HEK293T (cell line): ENCODE measurements at regions not wholly inside any gene's neighbourhood (a gene's known extent, or its start where the extent isn't known, plus 50 kb on each side); places are given as distances from the start of the nearest gene placed in this dataset.
"Not testable (repeated sequence)": the region's sequence is repeated elsewhere in the genome, so short reads cannot be mapped to it uniquely, and the experiment has no call there.

Experiments
- CTCF ChIA-PET: fragments of 350-600 bp; formaldehyde crosslinking; extraction: SDS; loops from one replicate; lab custom pipeline; 2021; ENCODE audit warnings: antibody characterized with exemption, inconsistent platforms; lab: Yijun Ruan, JAX
- POLR2A ChIA-PET: fragments of 350-600 bp; formaldehyde crosslinking; extraction: SDS; loops from one replicate; lab custom pipeline; 2020; ENCODE audit warnings: antibody characterized with exemption, inconsistent platforms; lab: Yijun Ruan, JAX
- DNase-seq: peaks from one replicate; pipeline ENCODE4 v3.0.0; 2012; ENCODE audit warnings: mixed read lengths; ENCODE audit errors: extremely low spot score
- ARNT ChIP-seq: fragments of 450-650 bp; IDR thresholded peaks from 2 replicates; pipeline ENCODE4 v1.6.1; 2017; ENCODE audit warnings: mild to moderate bottlenecking
- BHLHE40 ChIP-seq: fragments of 450-650 bp; IDR thresholded peaks from 2 replicates; pipeline ENCODE4 v1.6.1; 2016; ENCODE audit warnings: mild to moderate bottlenecking, moderate library complexity, borderline replicate concordance
- CTBP1 ChIP-seq: fragments of 450-650 bp; IDR thresholded peaks from 2 replicates; pipeline ENCODE4 v1.6.1; 2016; ENCODE audit warnings: borderline replicate concordance
- ELF4 ChIP-seq: fragments of 450-650 bp; IDR thresholded peaks from 2 replicates; pipeline ENCODE4 v1.6.1; 2017; ENCODE audit warnings: antibody characterized with exemption
- FOXA1 ChIP-seq: fragments of 450-650 bp; IDR thresholded peaks from 2 replicates; pipeline ENCODE4 v1.6.1; 2016; ENCODE audit warnings: mild to moderate bottlenecking
- FOXK2 ChIP-seq: fragments of 450-650 bp; IDR thresholded peaks from 2 replicates; pipeline ENCODE4 v1.6.1; 2016; ENCODE audit warnings: mild to moderate bottlenecking
- FOXM1 ChIP-seq: fragments of 450-650 bp; IDR thresholded peaks from 2 replicates; pipeline ENCODE4 v1.6.1; 2017; ENCODE audit warnings: mild to moderate bottlenecking, borderline replicate concordance
- HDGF ChIP-seq: fragments of 450-650 bp; IDR thresholded peaks from 2 replicates; pipeline ENCODE4 v1.6.1; 2017; ENCODE audit warnings: antibody characterized with exemption, borderline replicate concordance
- L3MBTL2 ChIP-seq: fragments of 450-650 bp; conservative IDR thresholded peaks from 2 replicates; pipeline ENCODE4 v1.6.1; 2016; ENCODE audit warnings: mild to moderate bottlenecking
- LEF1 ChIP-seq: fragments of 450-650 bp; IDR thresholded peaks from 2 replicates; pipeline ENCODE4 v1.6.1; 2017; ENCODE audit warnings: mild to moderate bottlenecking, borderline replicate concordance
- NFRKB ChIP-seq: fragments of 450-650 bp; IDR thresholded peaks from 2 replicates; pipeline ENCODE4 v1.6.1; 2016; ENCODE audit warnings: mild to moderate bottlenecking, moderate library complexity
- SP1 ChIP-seq: fragments of 450-650 bp; IDR thresholded peaks from 2 replicates; pipeline ENCODE4 v1.6.1; 2017
- SUZ12 ChIP-seq: fragments of 450-650 bp; IDR thresholded peaks from 2 replicates; pipeline ENCODE4 v1.6.1; 2016; ENCODE audit warnings: mild to moderate bottlenecking
- TARDBP ChIP-seq: fragments of 450-650 bp; IDR thresholded peaks from 2 replicates; pipeline ENCODE4 v1.6.1; 2016
- ZNF384 ChIP-seq: fragments of 450-650 bp; IDR thresholded peaks from 2 replicates; pipeline ENCODE4 v1.6.1; 2016
- TF ChIP-seq, protein P1 (sequence below): fragments of 450-650 bp; IDR thresholded peaks from 2 replicates; pipeline ENCODE4 v1.6.1; 2016

DNA sequence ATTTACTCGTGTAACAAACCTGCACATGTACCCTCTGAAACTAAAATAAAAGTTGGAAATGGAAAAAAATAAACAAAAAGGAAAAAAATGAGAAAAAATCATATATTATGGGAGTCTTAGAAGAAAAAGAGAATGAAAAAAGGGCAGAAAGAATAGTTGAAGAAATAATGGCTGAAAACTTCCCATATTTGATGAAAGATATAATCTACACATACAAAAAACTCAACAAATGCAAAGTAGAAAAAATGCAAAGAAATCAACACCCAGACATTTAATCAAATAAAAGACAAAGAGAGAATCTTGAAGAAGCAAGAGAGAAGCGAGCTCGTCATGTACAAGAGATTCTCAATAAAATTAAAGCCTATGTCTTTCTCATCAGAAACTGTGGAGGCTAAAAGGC lies 73.8 kb downstream of the SLC25A46 start:
- ChIA-PET CTCF (no interaction called here), POLR2A (no interaction called here)
- no peak for DNase-seq
- TF ChIP-seq ELF4 (no peak), ZNF384 (no peak)

DNA sequence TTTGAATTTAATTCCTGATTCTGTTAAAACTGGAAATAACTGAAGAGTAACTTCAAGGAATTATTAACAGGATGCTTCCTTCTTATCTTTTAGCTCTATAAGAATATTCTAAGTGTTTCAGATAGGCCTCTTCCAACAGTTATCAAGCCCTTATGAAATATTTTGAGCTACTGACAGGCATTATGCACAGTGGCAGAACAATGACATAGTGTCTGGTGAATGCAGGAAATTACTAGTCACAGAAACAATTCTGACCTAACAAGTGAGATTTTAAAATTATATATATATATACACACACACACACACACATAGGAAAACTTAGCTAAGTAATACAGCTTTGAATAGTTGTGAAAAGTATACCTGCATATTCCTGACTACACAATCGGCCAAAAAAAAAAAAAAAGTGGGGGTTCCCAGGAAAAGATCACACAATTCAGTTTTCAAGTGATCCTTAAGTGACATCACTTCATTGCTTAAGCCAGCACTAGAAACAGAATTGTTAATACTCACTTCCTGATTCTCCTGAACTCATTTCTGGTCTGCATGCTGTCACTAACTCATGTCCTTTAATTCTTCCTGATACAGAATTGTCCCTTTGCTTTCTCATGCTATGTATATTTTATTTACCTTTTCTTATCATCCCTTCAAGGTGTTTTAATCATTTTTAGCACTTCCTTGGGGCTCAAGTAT lies 77.3 kb downstream of the SLC25A46 start:
- TF ChIP-seq, protein P1, sequence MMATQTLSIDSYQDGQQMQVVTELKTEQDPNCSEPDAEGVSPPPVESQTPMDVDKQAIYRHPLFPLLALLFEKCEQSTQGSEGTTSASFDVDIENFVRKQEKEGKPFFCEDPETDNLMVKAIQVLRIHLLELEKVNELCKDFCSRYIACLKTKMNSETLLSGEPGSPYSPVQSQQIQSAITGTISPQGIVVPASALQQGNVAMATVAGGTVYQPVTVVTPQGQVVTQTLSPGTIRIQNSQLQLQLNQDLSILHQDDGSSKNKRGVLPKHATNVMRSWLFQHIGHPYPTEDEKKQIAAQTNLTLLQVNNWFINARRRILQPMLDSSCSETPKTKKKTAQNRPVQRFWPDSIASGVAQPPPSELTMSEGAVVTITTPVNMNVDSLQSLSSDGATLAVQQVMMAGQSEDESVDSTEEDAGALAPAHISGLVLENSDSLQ: no peak
- TF ChIP-seq FOXA1 (no peak), SP1 (no peak)
- POLR2A ChIA-PET: no interaction called here
- CTCF ChIA-PET: no interaction called here
- no peak for DNase-seq

DNA sequence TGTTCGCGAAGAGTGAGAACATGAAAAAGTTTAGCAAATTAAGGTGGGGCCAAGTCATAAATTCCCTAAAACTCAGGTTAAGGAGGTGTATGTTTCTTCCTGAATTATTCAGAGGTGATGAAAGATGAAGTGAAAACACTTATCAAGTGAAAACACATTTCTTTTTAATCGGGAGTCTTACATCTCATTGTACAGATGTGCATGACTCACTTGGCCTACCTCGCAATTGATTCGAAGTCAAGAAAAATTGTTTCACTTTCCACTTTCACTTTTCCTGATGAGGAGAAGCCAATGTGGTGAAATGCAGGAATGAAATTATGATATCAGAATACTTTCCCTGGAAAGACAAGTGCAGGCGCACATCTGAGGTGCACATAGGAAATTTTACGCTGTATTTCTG lies 78.7 kb downstream of the SLC25A46 start:
- TF ChIP-seq SUZ12 (no peak), NFRKB (no peak), BHLHE40 (no peak), TARDBP (no peak), FOXM1 (no peak), HDGF (no peak), CTBP1 (no peak), LEF1 (no peak), ZNF384 (no peak), FOXA1 (no peak), FOXK2 (no peak), ELF4 (no peak)
- TF ChIP-seq, protein P1: no peak
- no peak for DNase-seq
- POLR2A ChIA-PET: no interaction called here
- CTCF ChIA-PET: interaction anchor here (0.7 kb wide), 1 partner anchor 111 kb away, joined by 6 read pairs; no protein-coding TSS in a partner anchor

GRCh38 chr5:110823571-110823970 lies 84.8 kb downstream of the SLC25A46 start:
- TF ChIP-seq LEF1: no peak
- TF ChIP-seq HDGF: no peak
- no peak for TF ChIP-seq ZNF384
- TF ChIP-seq CTBP1: no peak
- TF ChIP-seq, protein P1: no peak
- no peak for TF ChIP-seq L3MBTL2
- no peak for TF ChIP-seq FOXM1
- TF ChIP-seq SUZ12: no peak
- no peak for TF ChIP-seq FOXK2
- TF ChIP-seq SP1: no peak
- TF ChIP-seq NFRKB: no peak
- no peak for TF ChIP-seq TARDBP
- ChIA-PET CTCF (no interaction called here), POLR2A (no interaction called here)
- DNase-seq: no peak

GRCh38 chr5:110824936-110825441 lies 86.2 kb downstream of the SLC25A46 start:
- TF ChIP-seq HDGF (no peak), NFRKB (no peak), BHLHE40 (no peak), ARNT (no peak), TARDBP (no peak), SP1 (no peak), L3MBTL2 (no peak), ELF4 (no peak), FOXK2 (no peak), CTBP1 (no peak), FOXM1 (no peak), ZNF384 (no peak)
- TF ChIP-seq, protein P1: no peak
- ChIA-PET CTCF (no interaction called here), POLR2A (no interaction called here)
- DNase-seq: no peak

DNA sequence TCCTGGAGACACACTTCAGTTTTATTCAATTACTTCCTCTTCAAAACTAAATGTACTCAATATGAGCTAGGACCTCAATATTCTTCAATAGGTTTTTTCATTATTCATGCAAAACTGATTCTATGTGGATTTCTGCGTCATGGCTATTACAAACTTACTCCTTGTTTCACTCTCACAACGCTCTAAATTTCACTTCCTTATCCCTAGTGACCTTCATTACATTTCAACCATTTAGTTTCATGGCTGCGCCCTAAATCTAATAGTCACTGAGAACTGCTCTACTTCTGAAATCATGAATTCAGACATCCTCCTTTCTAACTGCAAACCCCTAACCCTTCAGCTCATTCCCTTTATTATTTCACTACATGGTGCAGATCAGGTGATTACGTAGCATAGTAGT lies 93.9 kb downstream of the SLC25A46 start:
- POLR2A ChIA-PET: no interaction called here
- no peak for DNase-seq
- TF ChIP-seq BHLHE40: no peak
- TF ChIP-seq NFRKB: no peak
- TF ChIP-seq, protein P1: no peak
- no peak for TF ChIP-seq LEF1
- no peak for TF ChIP-seq ZNF384
- TF ChIP-seq ELF4: no peak
- TF ChIP-seq ARNT: no peak
- TF ChIP-seq FOXK2: no peak
- TF ChIP-seq CTBP1: no peak
- no peak for TF ChIP-seq L3MBTL2
- no peak for TF ChIP-seq TARDBP
- TF ChIP-seq SP1: no peak
- TF ChIP-seq HDGF: no peak
- TF ChIP-seq FOXA1: no peak
- TF ChIP-seq SUZ12: no peak
- TF ChIP-seq FOXM1: no peak
- CTCF ChIA-PET: no interaction called here

GRCh38 chr5:110834933-110835332 lies 96.1 kb downstream of the SLC25A46 start:
- POLR2A ChIA-PET, CTCF ChIA-PET, DNase-seq: not testable (repeated sequence)
